ENCODE measurements at regions not wholly inside any gene's neighbourhood (a gene's known extent, or its start where the extent isn't known, plus 50 kb on each side); places are given as distances from the start of the nearest gene placed in this dataset.

DNA sequence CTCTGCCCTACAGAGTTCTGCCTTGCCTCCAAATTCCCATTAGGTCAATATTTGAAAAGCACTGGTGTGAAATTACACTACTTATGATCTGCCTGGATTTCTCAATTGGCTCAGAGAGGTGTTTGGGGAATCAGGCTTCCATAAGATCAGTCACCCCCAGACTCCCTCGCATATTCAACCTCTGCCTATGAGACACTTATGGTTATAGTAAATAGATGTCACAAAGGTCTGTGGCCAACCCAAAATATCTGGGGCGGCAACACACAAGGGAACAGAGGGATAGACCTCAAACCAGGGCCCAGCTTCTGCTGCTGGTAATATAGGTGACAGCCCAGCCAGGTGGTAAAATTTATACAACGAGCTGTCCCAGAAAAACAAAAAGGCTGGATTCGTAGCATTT, 376.7 kb upstream of the ZMIZ1 start:
- no peak for TF ChIP-seq TAF1 (IDR thresholded peaks at IDR 0.05; ENCODE audit: low read depth)
- TF ChIP-seq EP300 (IDR thresholded peaks at IDR 0.05; ENCODE audit: borderline replicate concordance): no peak

Data from Ishikawa (cell line).